ENCODE measurements at regions not wholly inside any gene's neighbourhood (a gene's known extent, or its start where the extent isn't known, plus 50 kb on each side); places are given as distances from the start of the nearest gene placed in this dataset.
"Not testable (repeated sequence)": the region's sequence is repeated elsewhere in the genome, so short reads cannot be mapped to it uniquely, and the experiment has no call there.

DNA sequence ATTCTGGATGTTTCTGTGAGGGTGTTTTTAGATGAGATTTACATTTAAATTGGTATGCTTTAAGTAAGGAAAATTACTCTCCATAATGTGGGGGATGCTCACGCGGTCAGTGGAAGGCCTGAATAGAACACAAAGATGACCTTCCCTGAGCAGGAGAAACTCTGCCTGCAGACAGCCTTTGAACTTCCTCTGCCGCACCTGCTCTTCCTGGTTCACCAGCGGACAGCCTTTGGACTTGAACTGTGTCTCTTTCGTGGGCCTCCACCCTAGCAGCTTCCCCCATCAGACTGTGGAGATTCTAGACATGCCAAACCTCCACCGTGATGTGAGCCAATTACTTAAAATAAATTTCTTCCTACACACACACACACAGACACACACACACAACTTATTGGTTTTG, 210.7 kb downstream of the EFCAB11 start:
- in situ Hi-C loops (cut with HindIII; ENCODE audit: low sequenced_read_pairs), result no loop called here

DNA sequence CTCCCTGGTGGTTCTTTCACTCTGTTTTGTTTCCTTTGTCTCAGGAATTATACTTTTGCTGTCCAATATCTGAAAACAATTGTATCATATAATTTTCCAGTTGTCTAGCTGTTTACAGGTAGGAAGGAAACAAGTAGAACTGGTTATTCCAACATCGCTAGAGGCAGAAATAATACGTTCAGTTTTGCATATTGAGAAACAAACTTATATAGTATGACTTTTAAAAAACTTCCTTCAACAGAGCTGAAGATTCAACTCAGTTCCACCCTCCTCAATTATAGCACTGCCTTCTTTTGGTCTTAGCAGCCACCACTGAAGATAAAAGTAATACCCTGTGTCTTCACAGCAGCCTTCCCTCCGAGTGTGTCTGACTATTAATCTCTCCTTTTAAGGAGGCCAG, 214.3 kb downstream of the EFCAB11 start:
- in situ Hi-C loops (cut with HindIII; ENCODE audit: low sequenced_read_pairs), result no loop called here

DNA sequence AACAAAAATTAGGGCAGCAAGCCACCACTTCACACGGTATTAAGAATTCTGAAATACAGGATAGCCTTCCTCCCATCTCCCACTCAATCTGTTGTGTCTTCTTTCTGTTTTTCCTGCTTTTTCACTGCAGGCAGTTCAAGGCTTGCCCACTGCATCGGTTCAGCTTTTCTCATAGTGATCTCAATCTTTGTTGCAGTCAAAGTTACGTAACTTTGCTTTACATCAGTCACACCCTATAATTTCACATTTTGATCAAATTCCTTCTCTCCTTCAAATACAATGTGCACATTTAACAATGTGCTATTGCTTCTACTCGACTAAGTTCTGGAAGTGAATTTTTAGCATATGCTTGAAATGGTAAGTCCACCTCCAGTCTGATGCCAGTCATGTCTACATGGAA, 217.6 kb downstream of the EFCAB11 start:
- in situ Hi-C loops (cut with HindIII; ENCODE audit: low sequenced_read_pairs), result no loop called here

DNA sequence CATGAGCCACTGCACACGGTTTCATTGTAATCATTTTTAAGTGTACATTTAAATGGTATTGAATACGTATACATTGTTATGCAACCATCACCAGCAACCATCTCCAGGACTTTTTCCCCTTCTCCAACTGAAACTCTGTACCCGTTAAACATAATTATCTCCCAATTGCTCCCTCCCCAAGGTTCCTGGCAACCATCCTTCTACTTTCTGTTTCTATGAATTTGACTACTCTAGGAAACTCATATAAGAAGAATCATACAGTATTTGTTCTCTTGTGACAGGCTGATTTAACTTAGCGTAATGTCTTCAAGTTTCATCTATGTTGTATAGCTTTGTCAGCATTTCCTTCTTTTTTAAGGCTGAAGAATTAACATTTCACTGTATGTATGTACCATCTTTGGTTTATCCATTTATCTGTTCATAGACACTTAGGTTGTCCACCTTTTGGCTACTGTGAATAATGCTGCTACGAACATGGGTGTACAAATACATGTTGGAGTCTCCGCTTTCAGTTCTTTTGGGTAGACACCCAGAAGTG, 223.1 kb downstream of the EFCAB11 start:
- in situ Hi-C loops (cut with HindIII; ENCODE audit: low sequenced_read_pairs), result no loop called here

DNA sequence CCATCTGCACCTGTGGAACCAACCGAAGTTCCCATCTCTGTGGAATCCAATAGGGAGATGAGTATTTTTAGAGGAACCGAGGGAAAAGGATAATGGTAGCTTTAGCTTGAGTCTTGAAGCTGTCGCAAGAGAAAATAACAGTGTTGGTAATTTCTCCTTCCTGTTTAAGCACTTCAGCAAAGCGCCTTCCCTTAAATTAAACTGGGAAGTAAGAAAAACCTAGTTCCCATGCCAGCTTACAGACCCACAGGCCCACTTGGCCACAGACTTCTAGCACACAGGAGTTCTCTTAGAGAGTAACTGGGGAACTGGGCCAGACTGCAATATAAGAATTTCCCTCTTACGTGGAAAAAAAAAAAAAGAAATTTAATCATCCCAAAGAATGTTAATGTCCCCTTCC, 223.8 kb downstream of the EFCAB11 start:
- in situ Hi-C loops (cut with HindIII; ENCODE audit: low sequenced_read_pairs), result no loop called here

DNA sequence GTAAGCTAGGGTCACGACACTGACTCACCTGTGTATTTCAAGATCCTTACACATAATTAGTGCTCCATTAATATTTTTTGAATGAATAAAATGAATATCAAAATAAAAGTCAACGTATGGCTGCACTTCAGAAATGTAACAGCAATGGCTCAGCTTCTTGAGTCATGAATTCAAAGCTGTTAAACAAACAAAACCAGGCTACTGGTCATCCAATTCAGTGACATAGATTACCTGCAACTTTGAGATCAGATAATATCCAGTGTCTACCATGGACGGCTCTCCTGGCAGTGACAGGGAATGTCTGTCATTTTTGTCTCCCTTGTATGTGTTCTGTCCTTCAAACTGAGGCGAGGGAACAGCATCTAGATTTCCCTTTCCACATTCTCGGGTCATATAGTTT, 225.6 kb downstream of the EFCAB11 start:
- in situ Hi-C loops (cut with HindIII; ENCODE audit: low sequenced_read_pairs), result no loop called here

DNA sequence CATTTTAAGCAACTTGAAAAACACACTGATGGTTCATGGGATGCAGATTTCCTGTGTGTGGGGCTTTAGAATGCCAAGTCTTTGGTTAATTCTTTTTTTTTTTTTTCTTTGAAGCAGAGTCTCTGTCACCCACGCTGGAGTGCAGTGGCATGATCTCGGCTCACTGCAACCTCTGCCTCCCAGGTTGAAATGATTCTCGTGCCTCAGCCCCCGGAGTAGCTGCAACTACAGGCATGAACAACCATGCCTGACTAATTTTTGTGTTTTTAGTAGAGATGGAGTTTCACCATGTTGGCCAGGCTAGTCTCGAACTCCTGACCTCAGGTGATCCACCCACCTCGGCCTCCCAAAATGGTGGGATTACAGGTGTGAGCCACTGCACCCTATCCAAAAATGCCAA, 228.3 kb downstream of the EFCAB11 start:
- in situ Hi-C loops (cut with HindIII; ENCODE audit: low sequenced_read_pairs), result not testable (repeated sequence)

DNA sequence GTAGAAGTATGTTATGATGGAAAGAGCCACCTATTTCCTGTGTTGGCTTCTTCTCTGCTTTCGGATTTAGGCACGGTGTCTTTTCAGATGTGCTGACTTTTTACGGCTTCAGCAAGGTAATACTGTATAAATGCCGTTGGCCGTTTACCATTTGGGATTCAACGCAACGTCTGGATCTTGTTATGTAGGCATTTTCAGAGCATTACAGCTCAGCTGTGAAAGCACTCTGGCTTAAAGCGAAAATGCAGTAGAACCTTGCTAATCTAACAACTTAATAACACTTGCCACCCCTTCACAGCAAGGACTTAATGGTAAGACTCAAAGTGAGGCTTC, 229.9 kb downstream of the EFCAB11 start:
- in situ Hi-C loops (cut with HindIII; ENCODE audit: low sequenced_read_pairs), result no loop called here

DNA sequence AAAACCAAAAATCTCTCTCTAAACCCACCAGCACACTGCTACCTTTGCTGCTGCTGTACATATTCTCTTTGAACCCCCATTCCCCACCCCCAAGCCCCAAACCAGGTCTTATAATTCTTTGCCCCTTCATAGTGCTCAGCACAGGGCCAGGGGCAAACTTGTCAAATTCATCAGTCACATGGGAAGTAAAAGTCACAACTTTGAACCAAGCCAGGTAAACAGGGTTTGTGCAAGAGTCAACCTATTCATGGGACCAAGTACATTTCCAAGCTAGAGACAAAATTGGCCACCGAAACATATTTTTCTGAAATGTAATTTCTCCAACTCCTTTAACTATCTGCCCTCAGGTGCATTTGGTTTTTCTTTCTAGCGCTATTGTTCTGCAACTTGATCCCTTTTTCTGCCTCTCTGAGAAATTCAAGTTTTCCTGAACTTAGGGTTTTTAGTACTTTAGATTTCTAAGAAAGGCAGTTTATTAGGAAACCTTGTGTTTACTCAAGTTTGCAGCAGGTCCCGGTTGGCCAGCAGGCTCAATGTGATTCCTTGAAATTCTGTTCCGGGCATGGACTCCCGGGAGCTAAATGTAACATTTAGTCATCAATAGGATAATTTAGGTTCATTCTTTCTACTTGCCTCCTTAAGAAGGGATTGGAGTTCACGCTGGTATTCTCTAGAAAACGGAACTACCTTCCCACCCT, 230.5 kb downstream of the EFCAB11 start:
- in situ Hi-C loops (cut with HindIII; ENCODE audit: low sequenced_read_pairs), result no loop called here

DNA sequence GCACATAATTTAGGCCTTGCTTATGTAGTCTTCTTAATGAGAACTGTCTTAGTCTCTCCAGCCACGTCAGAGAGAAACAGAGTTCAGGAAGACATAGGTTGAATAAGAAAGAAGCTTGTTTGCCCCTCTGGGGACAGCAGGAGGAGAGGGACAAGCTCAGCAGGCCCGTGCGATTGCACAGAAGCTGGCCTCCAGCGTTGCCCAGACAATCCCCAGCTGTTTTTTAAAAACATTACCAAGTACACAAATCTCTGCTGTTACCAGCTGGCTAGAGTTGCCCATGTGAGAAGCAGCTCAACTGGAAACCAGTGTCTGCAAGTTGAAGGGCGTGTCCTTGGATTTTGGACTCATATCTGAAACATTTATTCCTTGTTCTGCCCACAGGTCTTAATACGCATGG, 232.6 kb downstream of the EFCAB11 start:
- in situ Hi-C loops (cut with HindIII; ENCODE audit: low sequenced_read_pairs), result no loop called here

DNA sequence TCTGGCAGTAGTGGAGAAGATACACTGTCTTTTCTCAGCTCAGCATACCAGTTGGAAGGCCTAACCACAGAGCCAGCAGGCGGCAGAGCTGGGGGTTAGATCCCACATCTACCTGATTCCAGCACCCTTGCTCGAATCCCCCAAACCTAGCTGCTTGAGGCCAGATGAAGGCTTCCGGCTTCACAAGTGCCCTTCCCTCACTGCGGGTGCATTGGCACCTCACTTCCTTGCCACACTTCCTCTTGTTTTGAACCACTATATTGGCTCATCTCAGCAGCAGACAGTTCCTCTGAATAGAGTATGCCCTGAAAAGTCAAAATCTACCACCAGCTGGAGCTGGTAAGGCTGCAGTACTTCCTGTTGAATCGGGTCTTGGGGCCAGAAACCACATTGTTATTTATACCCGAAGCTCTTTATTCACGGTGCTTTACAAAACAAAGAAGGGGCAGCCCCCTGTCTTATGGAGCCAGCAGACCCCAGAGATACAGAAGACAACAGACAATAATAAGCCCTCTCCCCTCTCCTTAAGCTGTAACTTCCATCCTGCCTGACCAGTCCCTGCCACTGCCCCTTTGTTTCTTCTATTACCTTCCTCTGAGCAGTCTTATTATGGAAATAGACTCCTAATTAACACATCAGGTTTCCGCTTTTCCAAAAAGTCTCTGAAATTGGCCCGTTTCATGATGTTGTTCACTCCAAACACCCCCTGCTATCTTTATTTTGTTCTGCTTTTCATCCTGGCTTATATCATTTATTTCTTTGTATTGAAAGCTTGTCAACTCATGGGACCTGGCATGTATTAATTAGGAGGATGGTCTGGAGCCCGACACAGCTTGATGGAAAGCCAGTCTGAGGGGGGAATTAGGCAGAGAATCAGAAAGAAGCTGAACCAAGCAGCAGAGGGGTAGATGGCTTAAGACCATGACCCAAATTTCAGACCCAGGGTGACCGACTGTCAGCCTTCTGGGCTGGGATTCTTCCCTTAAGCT, 233.5 kb downstream of the EFCAB11 start:
- in situ Hi-C loops (cut with HindIII; ENCODE audit: low sequenced_read_pairs), result no loop called here

DNA sequence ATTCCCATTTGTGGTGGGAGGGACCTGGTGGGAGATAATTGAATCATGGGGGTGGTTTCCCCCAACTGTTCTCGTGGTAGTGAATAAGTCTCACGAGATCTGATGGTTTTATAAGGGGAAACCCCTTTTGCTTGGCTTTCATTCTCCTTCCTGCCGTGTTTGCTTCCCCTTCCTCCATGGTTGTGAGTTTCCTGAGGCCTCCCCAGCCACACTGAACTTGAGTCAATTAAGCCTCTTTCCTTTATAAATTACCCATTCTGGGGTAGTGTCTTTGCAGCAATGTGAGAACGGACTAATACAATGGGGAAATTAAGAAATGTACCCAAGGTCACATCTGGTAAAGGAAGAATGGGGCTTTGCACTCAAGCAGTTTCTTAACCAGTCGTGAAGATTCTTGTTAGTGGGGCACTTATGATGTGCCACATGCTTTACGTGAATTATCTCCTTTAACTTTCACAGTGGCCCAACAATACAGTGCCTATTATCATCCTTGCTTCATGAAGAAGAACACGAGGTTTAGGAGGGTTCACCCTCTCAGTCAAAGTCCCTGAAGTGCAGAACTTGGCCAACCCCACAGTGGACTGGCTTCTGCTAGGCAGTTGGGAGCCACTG, 234.3 kb downstream of the EFCAB11 start:
- in situ Hi-C loops (cut with HindIII; ENCODE audit: low sequenced_read_pairs), result no loop called here

DNA sequence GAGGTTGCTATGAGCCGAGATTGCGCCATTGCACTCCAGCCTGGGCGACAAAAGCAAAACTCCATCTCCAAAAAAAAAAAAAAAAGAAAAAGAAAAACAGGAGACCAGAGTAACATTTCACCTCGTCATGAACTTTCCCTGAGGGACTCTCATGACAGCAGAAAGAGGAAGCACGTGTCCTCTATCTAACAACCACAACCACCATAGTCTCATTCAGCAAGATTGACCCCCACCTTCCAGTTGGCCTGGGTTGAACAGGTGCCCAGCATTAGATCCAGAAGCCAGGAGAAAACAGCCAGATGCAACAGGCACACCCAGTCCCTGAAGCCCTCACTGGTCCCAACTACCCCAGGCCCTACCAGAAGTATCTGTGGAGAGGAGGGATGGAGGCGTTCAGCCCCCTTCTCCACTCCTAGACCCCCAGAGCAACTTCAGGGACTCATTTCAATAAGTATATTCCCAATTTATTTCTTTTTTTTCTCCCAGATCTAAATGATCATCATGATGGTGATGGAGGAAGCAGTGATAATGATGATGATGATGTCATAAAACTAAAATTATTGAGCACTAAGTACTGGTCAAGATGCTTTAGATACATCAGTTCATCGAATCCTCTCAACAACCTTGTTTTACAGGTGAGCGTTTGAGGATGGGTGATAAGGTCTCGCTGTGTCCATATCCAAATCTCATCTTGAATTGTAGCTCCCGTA, 235.0 kb downstream of the EFCAB11 start:
- in situ Hi-C loops (cut with HindIII; ENCODE audit: low sequenced_read_pairs), result no loop called here

DNA sequence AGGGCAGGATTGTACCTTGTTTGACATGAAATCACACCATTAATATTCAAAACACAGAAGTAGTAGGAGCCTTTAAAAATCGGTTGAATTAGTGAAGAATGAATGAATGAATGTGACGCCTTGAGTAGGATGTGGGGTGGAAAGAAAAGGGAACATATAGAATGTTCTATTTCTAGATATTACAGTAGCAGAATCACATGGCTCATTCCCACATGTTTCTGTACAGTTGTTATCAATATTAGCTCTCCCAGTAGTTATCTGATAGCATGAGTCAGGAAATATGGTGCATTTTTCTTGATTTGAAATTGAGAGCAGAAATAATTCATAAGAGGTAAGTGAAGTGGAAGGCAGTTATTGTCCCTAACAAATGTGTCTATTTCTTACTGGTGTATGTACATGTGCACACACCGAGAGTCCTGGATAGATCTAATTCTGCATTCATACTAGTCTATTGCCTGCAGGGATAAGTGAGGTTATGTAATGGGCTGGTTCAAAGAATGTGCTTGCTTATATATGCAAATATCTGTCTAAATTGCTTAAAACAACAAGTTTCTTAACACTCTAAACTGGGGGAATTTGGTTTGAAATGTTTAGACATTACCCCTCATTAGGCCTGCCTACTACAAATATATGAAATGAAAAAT, 245.4 kb downstream of the EFCAB11 start:
- in situ Hi-C loops (cut with HindIII; ENCODE audit: low sequenced_read_pairs), result no loop called here

DNA sequence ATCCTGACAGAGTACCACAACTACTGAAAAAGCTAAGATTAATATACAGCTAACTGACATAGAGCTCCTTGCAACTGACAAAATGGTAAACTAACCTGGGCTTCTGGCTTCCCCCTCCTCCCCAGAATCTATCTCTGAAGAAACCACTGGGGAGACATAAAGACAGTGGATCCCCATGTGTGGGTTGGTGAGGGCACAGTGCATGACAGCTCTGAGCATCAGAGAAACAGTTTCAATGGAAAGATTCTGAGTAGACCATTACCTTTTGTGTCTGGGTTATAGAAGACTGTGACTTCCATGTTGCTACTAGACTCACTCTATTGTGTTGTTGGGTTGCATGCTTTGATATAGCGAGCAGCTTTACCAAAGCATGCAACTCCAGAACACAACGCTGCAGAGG, 247.4 kb downstream of the EFCAB11 start:
- in situ Hi-C loops (cut with HindIII; ENCODE audit: low sequenced_read_pairs), result no loop called here

DNA sequence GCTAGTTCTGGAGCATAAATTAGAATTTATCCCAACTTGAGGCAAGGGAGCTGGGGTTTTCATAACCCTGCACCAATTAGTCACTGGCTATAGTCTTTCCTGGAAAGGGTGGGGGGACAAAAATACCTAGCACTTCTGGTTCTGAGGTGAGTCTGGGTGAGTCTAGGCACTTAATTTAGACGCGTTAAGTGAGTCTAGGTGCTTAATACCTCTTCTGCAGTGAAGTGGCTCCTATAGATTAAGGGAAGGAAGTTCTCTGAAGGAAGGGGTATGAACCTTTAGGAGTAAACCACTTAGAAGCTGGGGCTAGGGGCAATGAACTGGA, 251.7 kb downstream of the EFCAB11 start:
- in situ Hi-C loops (cut with HindIII; ENCODE audit: low sequenced_read_pairs), result no loop called here

DNA sequence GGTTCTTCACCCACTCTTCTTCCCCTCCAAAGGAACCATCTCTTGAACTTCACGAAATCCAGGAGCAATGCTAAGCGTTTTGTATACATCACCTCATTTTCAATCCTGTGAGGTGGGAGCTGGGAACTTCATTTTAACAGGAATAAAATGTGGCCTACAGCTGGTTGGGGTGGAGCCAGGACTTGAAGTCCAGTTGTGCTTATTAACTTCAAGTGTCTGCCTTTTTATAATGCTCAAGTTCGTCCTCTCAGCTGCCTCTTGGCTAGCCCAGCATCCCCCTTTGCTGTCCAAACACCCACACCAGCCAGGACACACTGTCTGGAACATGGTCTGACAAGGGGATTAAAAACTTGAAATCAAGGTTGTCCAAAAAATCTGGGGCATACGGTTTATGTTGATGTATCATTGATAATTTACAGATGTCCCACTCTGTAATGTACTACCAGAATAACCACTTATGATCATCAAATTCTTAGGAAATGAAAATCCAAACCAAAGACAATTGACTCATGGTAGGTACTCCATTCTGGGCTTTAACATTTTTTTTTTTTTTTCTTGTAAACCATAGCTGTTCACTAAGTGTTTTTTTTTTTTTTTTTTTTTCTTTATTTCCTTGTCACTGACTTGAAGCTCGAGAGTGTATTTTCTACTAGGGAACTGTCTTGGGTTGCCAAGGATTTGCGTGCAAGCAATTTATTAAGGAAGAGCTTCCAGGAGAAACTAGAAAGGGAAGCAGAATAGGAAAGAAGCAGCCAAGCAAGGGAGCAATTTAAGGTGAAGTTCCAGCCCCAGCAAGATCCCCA, 252.3 kb downstream of the EFCAB11 start:
- in situ Hi-C loops (cut with HindIII; ENCODE audit: low sequenced_read_pairs), result no loop called here

DNA sequence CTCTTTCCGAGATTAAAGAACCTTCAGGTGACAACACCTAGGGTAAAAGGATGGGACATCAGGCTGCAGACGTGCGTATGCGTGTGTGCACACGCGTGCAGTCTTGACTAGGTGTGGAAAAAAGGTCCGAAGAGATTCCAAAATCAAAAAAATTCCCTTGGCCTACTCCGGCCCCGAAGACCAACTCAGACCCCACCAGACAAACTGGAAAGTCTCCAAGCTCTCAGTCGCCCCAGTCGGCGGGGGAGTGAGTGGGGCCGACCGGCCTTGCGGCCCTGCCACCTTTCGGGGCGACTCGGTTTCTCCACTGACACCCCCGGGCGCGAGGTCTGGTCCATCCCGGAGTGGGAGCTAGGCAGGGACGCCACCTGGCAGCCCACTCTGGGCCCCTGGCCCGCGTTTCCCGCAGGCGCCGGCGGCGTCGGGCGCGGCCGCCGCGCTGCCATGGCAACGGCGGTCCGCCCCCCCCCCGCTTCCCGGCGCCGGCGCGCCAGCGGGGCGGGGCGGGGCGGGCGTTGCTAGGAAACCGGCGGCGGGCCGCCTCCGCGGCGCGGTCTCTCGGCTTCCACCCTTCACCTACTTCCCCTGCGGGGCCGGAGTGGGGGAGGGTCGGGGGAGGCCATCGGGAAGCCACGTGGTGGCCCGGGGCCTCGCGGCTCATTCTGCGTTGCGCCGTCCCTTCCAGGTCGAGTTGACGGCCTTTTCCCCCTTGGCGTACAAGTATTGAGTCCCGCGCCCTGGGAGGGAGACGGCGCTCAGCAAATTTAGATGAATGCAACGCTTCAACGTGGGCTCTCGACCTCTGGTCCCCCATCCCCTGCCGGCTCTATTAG, 253.1 kb downstream of the EFCAB11 start:
- in situ Hi-C loops (cut with HindIII; ENCODE audit: low sequenced_read_pairs), result no loop called here

DNA sequence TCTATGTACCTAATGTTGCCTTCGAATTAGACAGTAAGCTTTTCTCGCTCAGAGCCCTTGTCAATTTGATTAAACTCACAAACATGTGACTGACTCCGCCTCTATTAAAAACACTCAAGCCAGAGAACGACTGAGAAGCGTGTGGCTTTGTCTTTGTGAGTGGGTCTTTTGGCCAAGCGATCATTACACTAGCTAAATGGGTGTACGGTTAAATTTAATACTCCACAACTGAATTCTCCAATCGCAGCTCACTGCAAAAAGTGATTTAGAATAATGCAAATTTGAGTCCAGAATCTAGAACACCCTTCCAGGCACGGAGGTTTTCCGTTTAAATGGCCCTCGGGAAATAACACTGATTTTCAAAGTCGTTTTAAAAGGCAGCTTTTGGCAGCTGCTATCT, 253.7 kb downstream of the EFCAB11 start:
- in situ Hi-C loops (cut with HindIII; ENCODE audit: low sequenced_read_pairs), result no loop called here

All from DLD1 (cell line).